ENCODE measurements at regions not wholly inside any gene's neighbourhood (a gene's known extent, or its start where the extent isn't known, plus 50 kb on each side); places are given as distances from the start of the nearest gene placed in this dataset.

DNA sequence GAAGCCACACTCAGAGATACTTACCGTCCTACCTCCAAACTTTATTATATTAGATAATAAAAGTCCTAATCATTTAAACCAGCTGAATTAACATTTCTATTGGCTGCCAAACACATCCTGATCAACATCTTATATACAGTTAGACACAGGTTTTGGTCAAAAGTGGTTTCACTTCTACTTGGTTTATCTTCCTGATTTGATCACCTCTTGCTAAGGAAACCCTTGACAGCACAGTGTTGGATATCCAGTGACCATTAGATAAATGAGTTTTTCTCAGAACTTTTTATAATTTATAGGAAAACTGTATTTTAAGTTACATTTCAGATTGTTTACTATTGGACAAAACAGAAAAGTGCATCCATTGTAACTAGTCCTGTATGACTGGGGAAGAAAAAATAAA lies 198.4 kb upstream of the NR2F2 start:
- no peaks in the 10 kb centered on the region for H3K79me2 ChIP-seq (ENCODE audit: insufficient read depth, low read length)
- no peak for TF ChIP-seq EZH2 (IDR thresholded peaks at IDR 0.05; ENCODE audit: borderline replicate concordance, low read length)
- TF ChIP-seq, protein P1, sequence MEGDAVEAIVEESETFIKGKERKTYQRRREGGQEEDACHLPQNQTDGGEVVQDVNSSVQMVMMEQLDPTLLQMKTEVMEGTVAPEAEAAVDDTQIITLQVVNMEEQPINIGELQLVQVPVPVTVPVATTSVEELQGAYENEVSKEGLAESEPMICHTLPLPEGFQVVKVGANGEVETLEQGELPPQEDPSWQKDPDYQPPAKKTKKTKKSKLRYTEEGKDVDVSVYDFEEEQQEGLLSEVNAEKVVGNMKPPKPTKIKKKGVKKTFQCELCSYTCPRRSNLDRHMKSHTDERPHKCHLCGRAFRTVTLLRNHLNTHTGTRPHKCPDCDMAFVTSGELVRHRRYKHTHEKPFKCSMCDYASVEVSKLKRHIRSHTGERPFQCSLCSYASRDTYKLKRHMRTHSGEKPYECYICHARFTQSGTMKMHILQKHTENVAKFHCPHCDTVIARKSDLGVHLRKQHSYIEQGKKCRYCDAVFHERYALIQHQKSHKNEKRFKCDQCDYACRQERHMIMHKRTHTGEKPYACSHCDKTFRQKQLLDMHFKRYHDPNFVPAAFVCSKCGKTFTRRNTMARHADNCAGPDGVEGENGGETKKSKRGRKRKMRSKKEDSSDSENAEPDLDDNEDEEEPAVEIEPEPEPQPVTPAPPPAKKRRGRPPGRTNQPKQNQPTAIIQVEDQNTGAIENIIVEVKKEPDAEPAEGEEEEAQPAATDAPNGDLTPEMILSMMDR (IDR thresholded peaks at IDR 0.05; ENCODE audit: low read length): no peak
- H3K27ac ChIP-seq (ENCODE audit: low read depth, low read length, poor library complexity, severe bottlenecking): no peak overlapping the region
- H3K27me3 ChIP-seq (ENCODE audit: insufficient read depth, low read length): no peaks in the 10 kb centered on the region
- no peaks in the 10 kb centered on the region for H3K9me2 ChIP-seq (ENCODE audit: low read depth, low read length)
- no peak overlapping the region for H2AFZ ChIP-seq (ENCODE audit: low read length)
- no peak overlapping the region for H3K9ac ChIP-seq (ENCODE audit: low read length)
- no peak overlapping the region for H3K4me3 ChIP-seq (ENCODE audit: low read depth, low read length, poor library complexity, severe bottlenecking)
- no peaks in the 10 kb centered on the region for H3K4me1 ChIP-seq (ENCODE audit: insufficient read depth, low read length, severe bottlenecking)
- no peak overlapping the region for H3K4me2 ChIP-seq (ENCODE audit: low read length)
- H3K36me3 ChIP-seq (ENCODE audit: insufficient read depth, low read length): no peaks in the 10 kb centered on the region
- H4K20me1 ChIP-seq (ENCODE audit: insufficient read depth, low read length): no peaks in the 10 kb centered on the region
- no peaks in the 10 kb centered on the region for H3K9me3 ChIP-seq (ENCODE audit: low read length)
- H3F3A ChIP-seq (ENCODE audit: insufficient read depth, low read length): no peaks in the 10 kb centered on the region

DNA sequence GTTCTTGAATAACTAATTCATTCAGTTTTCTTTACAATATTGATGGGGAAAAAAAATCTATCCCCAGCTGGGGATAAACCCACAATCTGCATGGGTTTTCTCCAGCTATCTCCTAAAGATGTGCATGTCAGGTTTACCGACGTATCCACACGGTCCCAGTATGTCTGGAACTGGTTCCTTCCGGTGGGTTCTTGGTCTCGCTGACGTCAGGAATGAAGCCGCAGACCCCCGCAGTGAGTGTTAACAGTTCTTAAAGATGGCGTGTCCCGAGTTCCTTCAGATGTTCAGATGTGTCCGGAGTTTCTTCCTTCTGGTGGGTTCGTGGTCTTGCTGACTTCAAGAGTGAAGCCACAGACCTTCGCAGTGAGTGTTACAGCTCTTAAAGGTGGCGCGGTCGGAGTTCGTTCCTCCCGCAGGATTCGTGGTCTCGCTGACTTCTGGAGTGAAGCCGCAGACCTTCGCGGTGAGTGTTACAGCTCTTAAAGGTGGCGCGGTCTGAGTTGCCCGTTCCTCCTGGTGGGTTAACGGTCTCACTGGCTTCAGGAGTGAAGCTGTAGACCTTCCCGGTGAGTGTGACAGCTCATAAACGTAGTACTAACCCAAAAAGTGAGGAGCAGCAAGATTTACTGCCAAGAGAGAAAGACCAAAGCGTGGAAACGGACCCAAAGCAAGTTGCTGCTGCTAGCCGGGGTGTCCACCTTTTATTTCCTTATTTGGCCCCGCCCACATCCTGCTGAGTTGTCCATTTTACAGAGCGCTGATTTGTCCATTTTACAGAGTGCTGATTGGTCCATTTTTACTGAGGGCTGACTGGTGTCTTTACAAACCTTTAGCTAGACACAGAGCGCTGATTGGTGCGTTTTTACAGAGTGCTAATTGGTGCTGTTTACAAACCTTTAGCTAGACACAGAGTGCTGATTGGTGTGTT lies 195.1 kb upstream of the NR2F2 start:
- H4K20me1 ChIP-seq (ENCODE audit: insufficient read depth, low read length): no peaks in the 10 kb centered on the region
- no peaks in the 10 kb centered on the region for H3K79me2 ChIP-seq (ENCODE audit: insufficient read depth, low read length)
- H3K27ac ChIP-seq (ENCODE audit: low read depth, low read length, poor library complexity, severe bottlenecking): no peak overlapping the region
- no peaks in the 10 kb centered on the region for H3K27me3 ChIP-seq (ENCODE audit: insufficient read depth, low read length)
- H3F3A ChIP-seq (ENCODE audit: insufficient read depth, low read length): no peaks in the 10 kb centered on the region
- no peaks in the 10 kb centered on the region for H3K4me1 ChIP-seq (ENCODE audit: insufficient read depth, low read length, severe bottlenecking)
- no peak overlapping the region for H3K4me3 ChIP-seq (ENCODE audit: low read depth, low read length, poor library complexity, severe bottlenecking)
- H2AFZ ChIP-seq (ENCODE audit: low read length): no peak overlapping the region
- H3K9ac ChIP-seq (ENCODE audit: low read length): no peak overlapping the region
- no peak overlapping the region for H3K4me2 ChIP-seq (ENCODE audit: low read length)
- H3K9me3 ChIP-seq (ENCODE audit: low read length): no peaks in the 10 kb centered on the region
- no peaks in the 10 kb centered on the region for H3K9me2 ChIP-seq (ENCODE audit: low read depth, low read length)
- no peak for TF ChIP-seq EZH2 (IDR thresholded peaks at IDR 0.05; ENCODE audit: borderline replicate concordance, low read length)
- TF ChIP-seq, protein P1 (IDR thresholded peaks at IDR 0.05; ENCODE audit: low read length): no peak
- H3K36me3 ChIP-seq (ENCODE audit: insufficient read depth, low read length): no peaks in the 10 kb centered on the region

DNA sequence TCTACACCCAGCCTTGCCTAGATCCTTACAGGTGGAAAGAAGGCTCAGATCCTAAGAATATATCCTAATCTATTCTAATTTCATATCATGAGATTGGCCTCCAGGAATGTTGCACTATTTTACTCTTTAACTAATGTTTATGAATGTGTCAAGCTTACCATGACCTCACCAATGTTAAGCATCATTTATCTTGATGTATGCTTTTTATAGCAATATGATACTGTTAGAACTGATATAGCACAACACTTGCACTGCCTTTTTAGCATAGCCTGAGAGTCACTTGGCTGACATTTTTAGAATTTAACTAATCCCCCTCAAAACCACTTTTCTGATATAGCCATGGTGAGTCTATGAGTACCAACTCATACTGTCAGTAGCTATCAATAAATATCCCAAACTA lies 191.5 kb upstream of the NR2F2 start:
- no peaks in the 10 kb centered on the region for H3K27me3 ChIP-seq (ENCODE audit: insufficient read depth, low read length)
- no peaks in the 10 kb centered on the region for H3K9me2 ChIP-seq (ENCODE audit: low read depth, low read length)
- no peak for TF ChIP-seq EZH2 (IDR thresholded peaks at IDR 0.05; ENCODE audit: borderline replicate concordance, low read length)
- TF ChIP-seq, protein P1 (IDR thresholded peaks at IDR 0.05; ENCODE audit: low read length): no peak

More for the DNA sequence above, 191.5 kb upstream of the NR2F2 start:
- Histone ChIP-seq H3K4me2 (ENCODE audit: low read length) (no peak overlapping the region), H3K27ac (ENCODE audit: low read depth, low read length, poor library complexity, severe bottlenecking) (no peak overlapping the region), H3K9ac (ENCODE audit: low read length) (no peak overlapping the region), H3K79me2 (ENCODE audit: insufficient read depth, low read length) (no peaks in the 10 kb centered on the region), H2AFZ (ENCODE audit: low read length) (no peak overlapping the region), H3F3A (ENCODE audit: insufficient read depth, low read length) (no peaks in the 10 kb centered on the region), H3K9me3 (ENCODE audit: low read length) (no peaks in the 10 kb centered on the region), H3K4me1 (ENCODE audit: insufficient read depth, low read length, severe bottlenecking) (no peaks in the 10 kb centered on the region), H4K20me1 (ENCODE audit: insufficient read depth, low read length) (no peaks in the 10 kb centered on the region), H3K4me3 (ENCODE audit: low read depth, low read length, poor library complexity, severe bottlenecking) (no peak overlapping the region), H3K36me3 (ENCODE audit: insufficient read depth, low read length) (no peaks in the 10 kb centered on the region)
